OCI-LY3 (cell line): ENCODE measurements at regions not wholly inside any gene's neighbourhood (a gene's known extent, or its start where the extent isn't known, plus 50 kb on each side); places are given as distances from the start of the nearest gene placed in this dataset.
A peak's percentile ranks its signal among the peaks of the same experiment; 100 is the strongest.

Experiments used
- H2AFZ ChIP-seq: fragments of 200-600, 300-600 bp; shearing (Covaris generic); 2 replicates; pipeline ENCODE4 v1.6.0; 2014; ENCODE audit warnings: antibody characterized with exemption, low read depth, low read length
- H3K27ac ChIP-seq: fragments of 200-600, 300-600 bp; sonication (generic); 2 replicates; pipeline ENCODE4 v1.5.1; 2014; ENCODE audit warnings: mild to moderate bottlenecking, low read length, moderate library complexity, mixed read lengths
- H3K27me3 ChIP-seq: fragments of 200-600, 300-600 bp; sonication (generic); 2 replicates; pipeline ENCODE4 v1.6.1; 2014; ENCODE audit warnings: low read depth, low read length, mixed read lengths
- H3K36me3 ChIP-seq: fragments of 200-600, 300-600 bp; sonication (generic); replicated peaks from 2 replicates; pipeline ENCODE3; 2014; ENCODE audit warnings: low read depth, low read length, mixed read lengths
- H3K4me1 ChIP-seq: fragments of 300-600, 200-600 bp; sonication (generic); 2 replicates; pipeline ENCODE4 v1.6.1; 2014; ENCODE audit warnings: low read length, mixed read lengths
- H3K4me2 ChIP-seq: fragments of 200-600, 300-600 bp; sonication (generic); 2 replicates; pipeline ENCODE4 v1.6.1; 2014; ENCODE audit warnings: low read length, mixed read lengths
- H3K4me3 ChIP-seq: fragments of 300-600, 200-600 bp; sonication (generic); 2 replicates; pipeline ENCODE4 v1.5.1; 2014; ENCODE audit warnings: antibody characterized with exemption, mild to moderate bottlenecking, low read length, moderate library complexity
- H3K79me2 ChIP-seq: fragments of 300-600, 200-600 bp; shearing (Covaris generic); 2 replicates; pipeline ENCODE4 v1.6.1; 2014; ENCODE audit warnings: mild to moderate bottlenecking, low read length, mixed read lengths
- H3K9ac ChIP-seq: fragments of 300-600, 200-600 bp; shearing (Covaris generic); 2 replicates; pipeline ENCODE4 v1.6.0; 2014; ENCODE audit warnings: mild to moderate bottlenecking, low read length, moderate library complexity
- H3K9me3 ChIP-seq: fragments of 200-600, 300-600 bp; shearing (Covaris generic); 2 replicates; pipeline ENCODE4 v1.6.1; 2014; ENCODE audit warnings: low read length, mixed read lengths; ENCODE audit not compliant: insufficient read depth
- H4K20me1 ChIP-seq: fragments of 200-600, 300-600 bp; sonication (generic); 2 replicates; pipeline ENCODE4 v1.6.1; 2016; ENCODE audit warnings: low read length, mixed read lengths; ENCODE audit not compliant: insufficient read depth
- CTCF ChIP-seq: fragments of 200-600, 300-600 bp; sonication (generic); IDR thresholded peaks from 2 replicates; pipeline ENCODE4 v1.5.1; 2014; ENCODE audit warnings: antibody characterized with exemption, low read length, low read depth
- EZH2phosphoT487 ChIP-seq: fragments of 200-600 bp; shearing (Covaris generic); IDR thresholded peaks from 2 replicates; pipeline ENCODE4 v1.6.1; 2018; ENCODE audit warnings: antibody characterized with exemption, mixed run types, low read depth

- H3K4me2 ChIP-seq, result peak overlapping the region; percentile 58
- H3K79me2 ChIP-seq, result no peaks in the 10 kb centered on the region
- peaks cover 5% of the 10 kb centered on the region; the same call in 1 of the 2 replicates for H3K4me1 ChIP-seq
- H3K27ac ChIP-seq, result no peak overlapping the region
- peak overlapping the region; percentile 60 for H3K4me3 ChIP-seq
- H2AFZ ChIP-seq, result peak overlapping the region; percentile 66
- H3K36me3 ChIP-seq, result no peaks in the 10 kb centered on the region
- no peaks in the 10 kb centered on the region for H4K20me1 ChIP-seq
- peak overlapping the region; percentile 14; the same call in 1 of the 2 replicates for H3K9ac ChIP-seq
- H3K27me3 ChIP-seq, result no peaks in the 10 kb centered on the region
- H3K9me3 ChIP-seq, result no peaks in the 10 kb centered on the region
- TF ChIP-seq CTCF (no peak), EZH2phosphoT487 (no peak)
These were observed 709.0 kb upstream of the FOXG1 start for GRCh38 chr14:28057359-28058296.

GRCh38 chr14:28059254-28059653 lies 707.3 kb upstream of the FOXG1 start:
- Histone ChIP-seq H2AFZ (no peak overlapping the region), H3K27me3 (no peaks in the 10 kb centered on the region), H3K36me3 (no peaks in the 10 kb centered on the region), H3K4me2 (no peak overlapping the region), H4K20me1 (no peaks in the 10 kb centered on the region), H3K4me3 (no peak overlapping the region), H3K79me2 (no peaks in the 10 kb centered on the region), H3K9ac (no peak overlapping the region), H3K4me1 (peaks cover 5% of the 10 kb centered on the region; the same call in 1 of the 2 replicates), H3K27ac (no peak overlapping the region), H3K9me3 (no peaks in the 10 kb centered on the region)
- TF ChIP-seq CTCF (no peak), EZH2phosphoT487 (no peak)

GRCh38 chr14:28061006-28061405 lies 705.6 kb upstream of the FOXG1 start:
- no peak for TF ChIP-seq EZH2phosphoT487
- TF ChIP-seq CTCF, result no peak

DNA sequence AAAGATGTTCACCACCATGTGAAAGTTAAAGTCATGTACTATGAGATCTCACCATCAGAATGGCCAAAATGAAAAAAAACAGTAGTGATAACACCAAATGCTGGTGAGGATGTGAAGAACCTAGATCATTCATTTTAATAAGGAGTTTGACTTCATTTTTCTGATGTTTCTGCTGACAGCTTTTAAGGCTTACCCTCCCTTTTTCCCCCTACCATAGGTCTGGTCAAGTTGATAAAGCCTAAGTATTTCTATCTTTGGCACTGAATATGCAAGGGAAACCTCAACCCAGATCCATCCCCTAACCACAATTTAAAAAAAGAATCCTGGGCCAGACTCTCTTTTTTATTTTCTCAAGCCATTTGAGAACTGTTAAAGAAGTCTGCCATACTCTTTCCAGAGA lies 689.6 kb upstream of the FOXG1 start:
- Histone ChIP-seq H3K27ac (no peak overlapping the region), H3K4me3 (no peak overlapping the region), H2AFZ (no peak overlapping the region), H3K27me3 (no peaks in the 10 kb centered on the region), H3K4me1 (no peaks in the 10 kb centered on the region), H3K9ac (no peak overlapping the region), H3K9me3 (no peaks in the 10 kb centered on the region), H3K79me2 (no peaks in the 10 kb centered on the region), H3K36me3 (no peaks in the 10 kb centered on the region), H4K20me1 (no peaks in the 10 kb centered on the region), H3K4me2 (no peak overlapping the region)
- TF ChIP-seq CTCF (no peak), EZH2phosphoT487 (no peak)

More at GRCh38 chr14:28061006-28061405, 705.6 kb upstream of the FOXG1 start:
- H3K9ac ChIP-seq, result no peak overlapping the region
- peaks cover 5% of the 10 kb centered on the region; the same call in 1 of the 2 replicates for H3K4me1 ChIP-seq
- H3K36me3 ChIP-seq, result no peaks in the 10 kb centered on the region
- H3K9me3 ChIP-seq, result no peaks in the 10 kb centered on the region
- no peak overlapping the region for H3K4me3 ChIP-seq
- no peak overlapping the region for H3K27ac ChIP-seq
- H2AFZ ChIP-seq, result no peak overlapping the region
- no peaks in the 10 kb centered on the region for H3K27me3 ChIP-seq
- H4K20me1 ChIP-seq, result no peaks in the 10 kb centered on the region
- H3K79me2 ChIP-seq, result no peaks in the 10 kb centered on the region
- no peak overlapping the region for H3K4me2 ChIP-seq
